ENCODE measurements at regions not wholly inside any gene's neighbourhood (a gene's known extent, or its start where the extent isn't known, plus 50 kb on each side); places are given as distances from the start of the nearest gene placed in this dataset.

DNA sequence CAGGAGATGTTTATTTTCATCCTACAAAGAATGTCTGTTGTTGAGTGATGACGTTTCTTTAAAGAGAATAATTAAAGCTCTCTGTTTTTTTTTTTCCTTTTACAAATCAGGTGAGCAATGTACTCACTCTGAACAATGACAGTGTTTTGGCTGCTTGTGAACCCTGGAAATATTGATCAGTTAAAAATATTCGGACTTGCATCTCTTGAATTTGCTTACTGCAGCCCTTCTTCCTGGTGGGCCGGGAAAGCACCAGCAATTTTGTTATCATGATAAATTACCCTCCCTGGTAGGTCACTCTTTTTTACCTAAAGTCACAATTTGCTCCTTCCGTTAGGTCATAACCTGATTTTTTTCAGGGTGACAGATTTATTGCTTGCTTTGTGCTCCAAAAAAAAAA lies 72.3 kb upstream of the NR5A2 start:
- H3K4me3 Mint-ChIP-seq: no peak overlapping the region
- CTCF ChIA-PET: interaction anchor here (0.9 kb wide), 1 partner anchor 132 kb away, joined by 4 read pairs; no protein-coding TSS in a partner anchor
- intact Hi-C loops (cut with micrococcal nuclease): no loop called here
- H3K27ac Mint-ChIP-seq: no peak overlapping the region
- no peaks in the 10 kb centered on the region for H3K36me3 Mint-ChIP-seq (ENCODE audit: low read depth)
- DNase-seq: no peak
- H3K9me3 Mint-ChIP-seq: peaks cover 2% of the 10 kb centered on the region
- POLR2A ChIA-PET: no interaction called here
- no peak for ATAC-seq
- no peaks in the 10 kb centered on the region for H3K4me1 Mint-ChIP-seq (ENCODE audit: low read depth)
- H3K27me3 Mint-ChIP-seq: peaks cover 16% of the 10 kb centered on the region
- TF ChIP-seq, protein P1, sequence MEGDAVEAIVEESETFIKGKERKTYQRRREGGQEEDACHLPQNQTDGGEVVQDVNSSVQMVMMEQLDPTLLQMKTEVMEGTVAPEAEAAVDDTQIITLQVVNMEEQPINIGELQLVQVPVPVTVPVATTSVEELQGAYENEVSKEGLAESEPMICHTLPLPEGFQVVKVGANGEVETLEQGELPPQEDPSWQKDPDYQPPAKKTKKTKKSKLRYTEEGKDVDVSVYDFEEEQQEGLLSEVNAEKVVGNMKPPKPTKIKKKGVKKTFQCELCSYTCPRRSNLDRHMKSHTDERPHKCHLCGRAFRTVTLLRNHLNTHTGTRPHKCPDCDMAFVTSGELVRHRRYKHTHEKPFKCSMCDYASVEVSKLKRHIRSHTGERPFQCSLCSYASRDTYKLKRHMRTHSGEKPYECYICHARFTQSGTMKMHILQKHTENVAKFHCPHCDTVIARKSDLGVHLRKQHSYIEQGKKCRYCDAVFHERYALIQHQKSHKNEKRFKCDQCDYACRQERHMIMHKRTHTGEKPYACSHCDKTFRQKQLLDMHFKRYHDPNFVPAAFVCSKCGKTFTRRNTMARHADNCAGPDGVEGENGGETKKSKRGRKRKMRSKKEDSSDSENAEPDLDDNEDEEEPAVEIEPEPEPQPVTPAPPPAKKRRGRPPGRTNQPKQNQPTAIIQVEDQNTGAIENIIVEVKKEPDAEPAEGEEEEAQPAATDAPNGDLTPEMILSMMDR (IDR thresholded peaks at IDR 0.05): no peak

DNA sequence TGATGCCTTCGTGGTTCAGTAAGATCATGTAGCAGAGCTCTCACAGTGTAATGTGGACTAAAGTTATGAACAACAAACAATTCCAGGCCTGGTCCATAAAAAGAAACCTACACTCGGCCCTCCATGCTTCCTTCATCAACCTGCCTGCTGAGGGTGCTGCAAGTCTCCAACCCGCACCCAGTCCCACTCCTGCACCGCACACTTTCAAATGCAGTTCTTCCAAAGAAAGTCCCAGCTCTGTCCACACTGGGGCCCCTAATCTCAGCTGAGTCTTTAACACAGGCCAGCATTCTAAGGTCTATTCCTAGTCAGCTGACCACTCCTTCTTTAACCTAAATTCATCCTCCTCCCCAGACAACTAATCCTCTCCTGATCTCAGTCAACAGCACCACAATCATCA lies 71.5 kb upstream of the NR5A2 start:
- no peak overlapping the region for H3K4me3 Mint-ChIP-seq
- intact Hi-C loops (cut with micrococcal nuclease): no loop called here
- H3K36me3 Mint-ChIP-seq (ENCODE audit: low read depth): no peaks in the 10 kb centered on the region
- ATAC-seq: no peak
- H3K9me3 Mint-ChIP-seq: peaks cover 2% of the 10 kb centered on the region
- DNase-seq: no peak
- H3K4me1 Mint-ChIP-seq (ENCODE audit: low read depth): no peaks in the 10 kb centered on the region
- no peak overlapping the region for H3K27ac Mint-ChIP-seq
- ChIA-PET POLR2A (no interaction called here), CTCF (interaction anchor here (0.9 kb wide), 1 partner anchor 131 kb away, joined by 4 read pairs; no protein-coding TSS in a partner anchor)
- H3K27me3 Mint-ChIP-seq: peaks cover 16% of the 10 kb centered on the region
- TF ChIP-seq, protein P1 (IDR thresholded peaks at IDR 0.05): no peak

GRCh38 chr1:199959033-199959774 lies 68.3 kb upstream of the NR5A2 start:
- H3K9me3 Mint-ChIP-seq: peaks cover 2% of the 10 kb centered on the region
- TF ChIP-seq, protein P1 (IDR thresholded peaks at IDR 0.05): no peak
- H3K4me3 Mint-ChIP-seq: no peak overlapping the region
- H3K36me3 Mint-ChIP-seq (ENCODE audit: low read depth): no peaks in the 10 kb centered on the region
- ChIA-PET CTCF (no interaction called here), POLR2A (no interaction called here)
- no peak overlapping the region for H3K27ac Mint-ChIP-seq
- H3K4me1 Mint-ChIP-seq (ENCODE audit: low read depth): no peaks in the 10 kb centered on the region
- peaks cover 13% of the 10 kb centered on the region for H3K27me3 Mint-ChIP-seq
- intact Hi-C loops (cut with micrococcal nuclease): no loop called here
- no peak for ATAC-seq
- DNase-seq: no peak

- no peaks in the 10 kb centered on the region for H3K36me3 Mint-ChIP-seq (ENCODE audit: low read depth)
- peaks cover 10% of the 10 kb centered on the region for H3K27me3 Mint-ChIP-seq
- ATAC-seq: no peak
- H3K4me1 Mint-ChIP-seq (ENCODE audit: low read depth): no peaks in the 10 kb centered on the region
- peaks cover 2% of the 10 kb centered on the region for H3K9me3 Mint-ChIP-seq
- no peak overlapping the region for H3K27ac Mint-ChIP-seq
- ChIA-PET CTCF (no interaction called here), POLR2A (no interaction called here)
- TF ChIP-seq, protein P1 (IDR thresholded peaks at IDR 0.05): no peak
- H3K4me3 Mint-ChIP-seq: no peak overlapping the region
- intact Hi-C loops (cut with micrococcal nuclease): no loop called here
- DNase-seq: no peak
Measured at GRCh38 chr1:199959775-199960110, 67.8 kb upstream of the NR5A2 start.

DNA sequence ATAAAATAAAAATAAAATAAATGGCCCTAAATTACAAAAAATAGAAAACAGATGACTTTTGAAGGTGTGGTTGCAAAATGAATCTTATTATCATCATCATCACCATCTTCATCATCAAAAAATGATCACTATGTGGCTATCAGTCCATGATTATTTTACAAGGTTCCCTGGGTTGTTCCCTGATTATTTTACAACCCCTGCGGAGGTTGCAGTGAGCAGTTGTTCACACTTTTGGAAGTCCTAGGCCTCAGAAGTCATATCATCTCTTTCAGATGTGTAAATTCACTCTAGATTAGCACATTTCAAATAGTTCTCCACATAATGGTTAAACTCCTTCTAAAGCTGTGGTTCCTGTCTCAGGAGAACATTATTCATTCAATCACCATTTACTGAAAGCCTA lies 57.4 kb upstream of the NR5A2 start:
- H3K27ac Mint-ChIP-seq: no peak overlapping the region
- CTCF ChIA-PET: no interaction called here

More for the DNA sequence above, 57.4 kb upstream of the NR5A2 start:
- no peaks in the 10 kb centered on the region for H3K9me3 Mint-ChIP-seq
- ATAC-seq: no peak
- no peaks in the 10 kb centered on the region for H3K4me1 Mint-ChIP-seq (ENCODE audit: low read depth)
- H3K27me3 Mint-ChIP-seq: peaks cover 11% of the 10 kb centered on the region
- TF ChIP-seq, protein P1 (IDR thresholded peaks at IDR 0.05): no peak
- POLR2A ChIA-PET: no interaction called here
- intact Hi-C loops (cut with micrococcal nuclease): no loop called here
- no peak for DNase-seq
- no peaks in the 10 kb centered on the region for H3K36me3 Mint-ChIP-seq (ENCODE audit: low read depth)
- no peak overlapping the region for H3K4me3 Mint-ChIP-seq

All from activated CD8-positive, alpha-beta T cell treated with anti-CD3 and anti-CD28 coated beads for 36 hours (primary cell).